GM18867 (cell line): ENCODE measurements at regions not wholly inside any gene's neighbourhood (a gene's known extent, or its start where the extent isn't known, plus 50 kb on each side); places are given as distances from the start of the nearest gene placed in this dataset.
"Not testable (repeated sequence)": the region's sequence is repeated elsewhere in the genome, so short reads cannot be mapped to it uniquely, and the experiment has no call there.

Experiments
- ATAC-seq: cut with Tn5 transposase; IDR thresholded peaks from one replicate; pipeline ENCODE4 v1.9.1; 2021; ENCODE audit warnings: mild to moderate bottlenecking, moderate library complexity; ENCODE audit not compliant: unreplicated experiment

GRCh38 chr13:19362946-19363510, 181.4 kb upstream of the TUBA3C start:
- peak; percentile 83 for ATAC-seq

GRCh38 chr13:19359697-19360096, 178.1 kb upstream of the TUBA3C start:
- not testable (repeated sequence) for ATAC-seq

GRCh38 chr13:19345916-19346422, 164.3 kb upstream of the TUBA3C start:
- no peak for ATAC-seq

- ATAC-seq: peak; percentile 31
Measured at GRCh38 chr13:19345158-19345557, 163.5 kb upstream of the TUBA3C start.

- peak; percentile 92 for ATAC-seq
Measured at GRCh38 chr13:19344585-19345120, 163.0 kb upstream of the TUBA3C start.

- no peak for ATAC-seq
Measured at GRCh38 chr13:19332378-19332777, 150.8 kb upstream of the TUBA3C start.

- no peak for ATAC-seq
Measured at GRCh38 chr13:19329365-19329764, 147.7 kb upstream of the TUBA3C start.

GRCh38 chr13:19324325-19324724, 142.7 kb upstream of the TUBA3C start:
- no peak for ATAC-seq

- no peak for ATAC-seq
Measured at GRCh38 chr13:19321222-19321621, 139.6 kb upstream of the TUBA3C start.

- no peak for ATAC-seq
Measured at GRCh38 chr13:19305434-19305833, 123.8 kb upstream of the TUBA3C start.

GRCh38 chr13:19289180-19289579, 107.6 kb upstream of the TUBA3C start:
- no peak for ATAC-seq

- no peak for ATAC-seq
Measured at GRCh38 chr13:19283836-19284235, 102.2 kb upstream of the TUBA3C start.

- no peak for ATAC-seq
Measured at GRCh38 chr13:19268331-19268730, 86.7 kb upstream of the TUBA3C start.

- no peak for ATAC-seq
Measured at GRCh38 chr13:19267746-19268145, 86.1 kb upstream of the TUBA3C start.

- no peak for ATAC-seq
Measured at GRCh38 chr13:19266979-19267378, 85.4 kb upstream of the TUBA3C start.

- ATAC-seq: no peak
Measured at GRCh38 chr13:19264711-19265110, 83.1 kb upstream of the TUBA3C start.

- ATAC-seq: no peak
Measured at GRCh38 chr13:19252381-19252780, 70.8 kb upstream of the TUBA3C start.

- peak; percentile 86 for ATAC-seq
Measured at GRCh38 chr13:19239114-19239860, 57.7 kb upstream of the TUBA3C start.
